Activated naive CD4-positive, alpha-beta T cell treated with anti-CD3 and anti-CD28 coated beads, Interleukin-2, amount 50 U/mL, for 72 hours (primary cell): ENCODE measurements at regions not wholly inside any gene's neighbourhood (a gene's known extent, or its start where the extent isn't known, plus 50 kb on each side); places are given as distances from the start of the nearest gene placed in this dataset.
"Not testable (repeated sequence)": the region's sequence is repeated elsewhere in the genome, so short reads cannot be mapped to it uniquely, and the experiment has no call there.

ENCODE experiments used
- ATAC-seq, 2 donors: fragments of 150-1000 bp; cut with Tn5 transposase; 2 replicates each; pipeline ENCODE4 v1.10.0; 2021; ENCODE audit warnings: mild to moderate bottlenecking in 2 of 2, moderate library complexity in 2 of 2
- DNase-seq, 2 donors: peaks; one replicate each; pipeline ENCODE4 v3.0.0; 2021 to 2022; ENCODE audit warnings: low spot score in 2 of 2
- H3K27ac Mint-ChIP-seq, 2 donors: one replicate each; pipeline ENCODE4 v1.8.0; 2022; ENCODE audit warnings: mild to moderate bottlenecking in 2 of 2, mixed read lengths in 2 of 2
- H3K36me3 Mint-ChIP-seq, 2 donors: one replicate each; pipeline ENCODE4 v1.8.0; 2022; ENCODE audit warnings: mixed read lengths in 2 of 2
- H3K9me3 Mint-ChIP-seq, 2 donors: one replicate each; pipeline ENCODE4 v1.8.0; 2022; ENCODE audit warnings: mixed read lengths in 2 of 2

DNA sequence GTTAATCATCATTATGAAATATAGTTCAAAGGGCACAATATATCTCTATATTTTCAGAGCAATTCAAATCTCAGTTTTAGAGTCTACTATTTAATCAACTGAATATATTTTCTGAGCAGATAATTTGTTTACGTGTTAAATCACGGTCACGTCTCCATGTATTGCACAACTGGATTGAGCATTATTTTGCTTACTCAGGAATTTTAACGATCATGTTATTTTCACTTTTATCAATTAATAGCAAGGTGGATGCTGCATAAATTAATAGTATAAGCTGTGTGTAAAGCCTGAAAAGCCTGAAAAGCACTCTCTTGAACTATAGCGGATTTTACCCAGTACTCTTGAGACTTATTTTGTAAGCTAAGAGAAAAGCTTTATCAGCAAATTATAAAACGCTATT is 374.9 kb downstream of the MAGEB5 start:
- no peak for DNase-seq
- ATAC-seq = no peak
- no peak overlapping the region for H3K27ac Mint-ChIP-seq
- H3K36me3 Mint-ChIP-seq = no peaks in the 10 kb centered on the region
- peaks cover 4 to 11% of the 10 kb centered on the region in 2 donors for H3K9me3 Mint-ChIP-seq

DNA sequence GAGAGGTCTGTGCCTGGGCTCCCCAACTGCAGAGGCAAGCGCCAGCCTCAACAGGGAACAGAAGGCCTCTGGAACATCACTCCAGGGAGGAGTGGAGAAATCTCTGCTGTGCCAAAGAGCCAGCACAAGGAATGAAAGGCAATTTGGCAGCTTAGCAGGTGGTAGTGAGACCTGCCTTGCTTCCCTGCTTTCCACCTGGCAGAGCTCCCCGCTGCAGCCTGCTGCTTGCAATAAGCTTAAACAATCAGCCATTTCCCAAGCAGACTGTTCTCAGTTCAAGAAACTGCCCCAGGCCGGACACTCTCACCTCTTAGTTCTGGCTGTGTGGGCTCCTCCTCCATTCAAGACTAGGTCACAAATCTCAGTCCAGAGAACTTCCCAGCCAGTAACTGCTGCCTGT is 370.6 kb downstream of the MAGEB5 start:
- ATAC-seq (no peak), DNase-seq (no peak)
- Mint-ChIP-seq H3K36me3 (no peaks in the 10 kb centered on the region), H3K27ac (no peak overlapping the region), H3K9me3 (peaks cover 0 to 4% of the 10 kb centered on the region in 2 donors)

DNA sequence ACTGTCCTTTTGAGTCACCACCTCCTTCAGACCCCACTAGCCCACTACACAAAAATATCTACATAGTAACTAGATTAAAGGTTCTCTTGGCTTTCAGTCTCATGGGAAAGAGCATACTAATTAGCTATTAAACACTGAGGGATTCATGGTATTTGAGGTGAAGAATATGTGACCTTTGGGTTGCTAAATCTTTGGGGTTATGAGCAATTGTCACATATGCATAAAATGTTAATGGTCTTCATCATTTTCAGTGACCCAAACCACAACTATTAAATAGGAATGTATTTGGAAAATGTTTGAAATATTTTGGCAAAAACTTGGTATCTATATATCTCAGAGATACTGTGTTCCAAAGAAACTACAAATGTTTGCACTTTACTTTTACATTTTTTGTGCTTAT is 365.1 kb downstream of the MAGEB5 start:
- no peaks in the 10 kb centered on the region for H3K36me3 Mint-ChIP-seq
- no peak for DNase-seq
- no peak for ATAC-seq
- no peaks in the 10 kb centered on the region for H3K9me3 Mint-ChIP-seq
- no peak overlapping the region for H3K27ac Mint-ChIP-seq

DNA sequence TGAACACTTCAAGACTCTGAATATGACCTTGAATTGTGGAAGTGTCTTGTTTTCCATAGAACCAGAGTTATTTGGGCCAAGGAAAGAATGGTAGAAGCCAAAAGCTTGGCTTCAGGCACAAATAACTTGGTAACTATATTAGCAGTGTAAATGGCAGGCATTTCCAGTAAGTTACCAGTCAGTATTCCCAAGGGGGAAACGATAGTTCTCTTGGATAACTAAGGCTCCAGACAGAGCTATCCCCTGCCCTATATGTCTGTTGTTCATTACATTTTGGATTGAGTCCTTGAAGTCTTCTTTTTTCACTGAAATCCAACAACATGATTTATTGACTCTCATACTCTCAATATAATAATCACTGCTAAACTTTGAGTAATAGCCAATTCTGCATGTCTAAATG is 364.1 kb downstream of the MAGEB5 start:
- ATAC-seq = no peak
- no peak for DNase-seq
- no peak overlapping the region for H3K27ac Mint-ChIP-seq
- H3K9me3 Mint-ChIP-seq = no peaks in the 10 kb centered on the region
- no peaks in the 10 kb centered on the region for H3K36me3 Mint-ChIP-seq

DNA sequence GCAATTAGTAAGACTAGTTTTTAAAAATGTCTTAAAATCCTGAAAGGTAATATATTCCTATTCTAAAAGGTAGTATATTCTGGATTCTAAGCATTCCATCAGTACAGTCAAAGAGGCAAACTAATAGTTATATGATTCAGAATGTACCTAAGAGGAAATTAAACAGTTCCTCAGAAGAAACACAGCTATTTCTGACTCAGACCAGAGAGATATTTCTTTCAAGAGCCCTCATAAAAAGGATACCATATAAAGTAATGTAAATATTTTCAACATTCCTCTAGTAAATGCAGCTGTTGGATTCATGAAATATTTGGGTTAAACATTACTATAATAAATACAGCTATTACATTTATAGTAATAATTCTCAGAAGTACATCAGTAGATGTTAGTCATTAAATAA is 358.3 kb downstream of the MAGEB5 start:
- Mint-ChIP-seq H3K36me3 (no peaks in the 10 kb centered on the region), H3K9me3 (no peaks in the 10 kb centered on the region), H3K27ac (no peak overlapping the region)
- DNase-seq (no peak), ATAC-seq (no peak)

DNA sequence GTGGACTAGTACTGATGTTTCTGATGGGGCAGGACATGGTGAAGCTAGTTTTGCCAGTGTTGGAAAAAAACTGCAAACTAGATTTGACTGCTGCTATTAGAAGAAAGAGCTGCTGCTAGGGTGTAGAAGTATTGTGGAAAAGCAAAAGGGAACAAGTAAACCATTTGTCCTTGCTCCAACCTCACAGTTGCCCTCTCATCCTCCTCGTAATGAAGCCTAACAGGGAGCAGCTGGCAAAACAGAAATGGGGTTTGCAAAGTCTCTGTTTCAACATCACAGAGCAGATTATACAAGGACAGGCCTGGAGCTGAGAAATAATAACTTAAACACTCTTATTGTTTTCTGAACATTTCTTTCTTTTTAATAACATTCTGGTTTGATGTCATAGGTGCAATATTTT is 346.2 kb downstream of the MAGEB5 start:
- DNase-seq = no peak
- no peak overlapping the region for H3K27ac Mint-ChIP-seq
- H3K9me3 Mint-ChIP-seq = no peaks in the 10 kb centered on the region
- H3K36me3 Mint-ChIP-seq = no peaks in the 10 kb centered on the region
- ATAC-seq = no peak

DNA sequence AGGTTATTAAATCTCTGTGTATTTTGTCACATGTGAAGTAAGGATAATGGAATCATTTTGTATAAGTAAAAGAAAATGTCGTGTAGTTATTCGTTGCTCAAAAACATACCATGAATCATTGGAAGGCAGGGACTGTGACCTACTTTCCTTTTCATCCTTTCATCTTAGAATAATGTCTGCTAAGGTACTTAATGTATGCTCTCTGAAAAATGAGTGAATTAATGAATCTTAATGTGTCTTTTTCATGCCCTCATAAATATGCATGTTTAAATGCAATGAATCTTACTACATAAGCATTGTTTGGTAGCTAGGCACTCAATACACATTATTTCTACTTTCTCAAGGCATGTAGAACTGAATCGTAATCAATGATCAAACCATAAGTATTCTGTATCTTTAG is 343.9 kb downstream of the MAGEB5 start:
- ATAC-seq = no peak
- Mint-ChIP-seq H3K9me3 (no peaks in the 10 kb centered on the region), H3K27ac (no peak overlapping the region), H3K36me3 (no peaks in the 10 kb centered on the region)
- DNase-seq = no peak

DNA sequence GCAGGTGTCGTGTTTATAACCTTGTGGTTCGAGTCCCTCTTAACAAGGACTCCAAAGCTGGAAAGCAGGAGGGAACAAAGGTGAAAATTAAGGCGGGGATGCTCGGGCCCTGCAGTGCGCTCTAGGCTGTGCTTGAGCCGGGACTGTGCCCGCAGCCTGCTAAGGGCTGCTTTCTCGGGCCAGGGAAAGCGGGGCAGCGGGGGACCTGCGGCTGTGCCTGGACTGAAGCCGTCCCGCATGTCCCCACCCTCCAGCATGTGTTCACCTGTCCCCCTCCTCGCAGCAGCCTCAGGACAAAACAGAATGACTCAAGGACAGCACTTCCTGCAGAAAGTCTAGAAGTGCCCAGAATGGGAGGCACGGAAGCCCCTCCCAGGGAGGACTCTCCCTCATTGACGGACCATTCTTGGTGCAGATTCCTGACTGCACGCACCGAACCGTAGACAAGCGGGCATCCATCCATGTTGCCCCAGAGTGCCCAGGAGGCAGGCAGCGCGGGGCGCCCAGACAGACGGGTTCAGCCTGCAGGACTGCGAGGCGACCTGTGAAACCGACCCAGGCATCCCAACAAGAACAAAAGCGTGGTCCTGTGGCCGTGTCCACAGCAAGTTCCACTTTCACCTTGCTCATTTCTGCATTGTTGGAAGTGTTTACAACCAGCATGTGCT is 342.9 kb downstream of the MAGEB5 start:
- DNase-seq = no peak
- ATAC-seq = no peak
- H3K9me3 Mint-ChIP-seq = no peaks in the 10 kb centered on the region
- H3K36me3 Mint-ChIP-seq = no peaks in the 10 kb centered on the region
- H3K27ac Mint-ChIP-seq = no peak overlapping the region

DNA sequence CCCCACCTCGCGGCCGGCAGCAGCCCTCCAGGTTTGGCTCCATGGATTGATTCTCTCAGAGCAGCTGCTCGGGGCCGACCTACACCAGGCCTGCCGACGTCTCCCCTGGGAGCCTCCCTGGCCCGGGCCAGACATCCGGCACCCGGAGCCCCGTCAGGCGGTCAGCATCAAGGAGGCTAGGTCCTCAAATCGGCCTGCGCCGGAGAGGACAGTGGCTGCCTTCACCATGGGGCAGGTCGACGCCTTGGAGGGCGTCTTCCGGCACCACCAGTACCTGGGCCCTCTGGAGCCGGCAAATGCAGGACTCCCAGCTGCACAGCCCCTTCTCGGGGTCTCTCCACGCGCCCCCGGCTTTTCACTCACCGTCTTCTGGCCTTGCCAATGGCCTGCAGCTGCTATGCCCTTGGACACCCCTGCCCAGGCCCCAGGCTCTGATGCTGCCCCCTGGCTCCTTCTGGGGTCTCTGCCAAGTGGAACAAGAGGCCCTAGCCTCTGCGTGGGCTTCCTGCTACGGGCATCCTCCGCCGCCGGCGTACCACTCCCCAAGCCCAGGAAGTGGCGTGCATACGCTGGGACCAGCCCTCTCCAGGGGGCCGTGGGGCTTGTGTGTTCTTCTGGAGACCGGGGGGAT is 341.8 kb downstream of the MAGEB5 start:
- Mint-ChIP-seq H3K36me3 (no peaks in the 10 kb centered on the region), H3K27ac (no peak overlapping the region), H3K9me3 (no peaks in the 10 kb centered on the region)
- ATAC-seq (no peak), DNase-seq (no peak)

DNA sequence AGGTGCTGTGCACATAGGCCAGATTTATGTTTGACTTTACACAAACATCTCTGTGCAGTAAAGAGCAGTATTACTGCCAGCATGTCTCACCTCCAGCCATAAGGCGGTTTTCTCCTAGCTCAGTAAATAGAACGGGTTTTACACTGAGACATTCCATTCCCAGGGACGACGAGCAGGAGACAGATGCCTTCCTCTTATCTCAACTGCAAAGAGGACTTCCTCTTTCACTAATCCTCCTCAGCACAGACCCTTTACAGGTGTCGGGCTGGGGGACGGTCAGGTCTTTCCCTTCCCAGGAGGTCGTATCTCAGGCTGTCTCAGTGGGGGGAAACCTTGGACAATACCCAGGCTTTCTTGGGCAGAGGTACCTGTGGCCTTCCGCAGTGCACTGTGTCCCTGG is 309.8 kb downstream of the MAGEB5 start:
- not testable (repeated sequence) for H3K27ac Mint-ChIP-seq, DNase-seq, H3K36me3 Mint-ChIP-seq, ATAC-seq
- peaks cover 9 to 11% of the 10 kb centered on the region in 2 donors for H3K9me3 Mint-ChIP-seq

DNA sequence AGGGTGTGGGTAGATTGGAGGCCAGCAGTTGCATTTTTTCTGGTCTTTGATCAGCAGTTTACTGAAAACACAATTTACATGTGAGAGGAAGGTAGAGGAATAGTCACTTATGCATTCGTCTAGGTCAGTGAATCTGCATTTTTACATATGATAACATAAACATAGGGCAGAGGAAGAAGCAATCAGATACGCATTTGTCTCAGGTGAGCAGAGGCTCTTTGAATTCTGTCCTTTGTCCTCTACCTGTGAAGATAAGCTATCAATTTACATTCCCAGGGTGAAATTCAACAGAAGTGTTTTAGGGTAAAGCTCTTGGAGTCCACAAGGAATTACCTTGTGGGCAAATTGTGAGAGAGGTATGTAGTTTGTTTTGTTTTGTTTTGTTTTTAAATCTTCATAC is 306.5 kb downstream of the MAGEB5 start:
- no peak for DNase-seq
- no peak for ATAC-seq
- H3K27ac Mint-ChIP-seq = no peak overlapping the region
- H3K36me3 Mint-ChIP-seq = no peaks in the 10 kb centered on the region
- peaks cover 4 to 9% of the 10 kb centered on the region in 2 donors for H3K9me3 Mint-ChIP-seq

DNA sequence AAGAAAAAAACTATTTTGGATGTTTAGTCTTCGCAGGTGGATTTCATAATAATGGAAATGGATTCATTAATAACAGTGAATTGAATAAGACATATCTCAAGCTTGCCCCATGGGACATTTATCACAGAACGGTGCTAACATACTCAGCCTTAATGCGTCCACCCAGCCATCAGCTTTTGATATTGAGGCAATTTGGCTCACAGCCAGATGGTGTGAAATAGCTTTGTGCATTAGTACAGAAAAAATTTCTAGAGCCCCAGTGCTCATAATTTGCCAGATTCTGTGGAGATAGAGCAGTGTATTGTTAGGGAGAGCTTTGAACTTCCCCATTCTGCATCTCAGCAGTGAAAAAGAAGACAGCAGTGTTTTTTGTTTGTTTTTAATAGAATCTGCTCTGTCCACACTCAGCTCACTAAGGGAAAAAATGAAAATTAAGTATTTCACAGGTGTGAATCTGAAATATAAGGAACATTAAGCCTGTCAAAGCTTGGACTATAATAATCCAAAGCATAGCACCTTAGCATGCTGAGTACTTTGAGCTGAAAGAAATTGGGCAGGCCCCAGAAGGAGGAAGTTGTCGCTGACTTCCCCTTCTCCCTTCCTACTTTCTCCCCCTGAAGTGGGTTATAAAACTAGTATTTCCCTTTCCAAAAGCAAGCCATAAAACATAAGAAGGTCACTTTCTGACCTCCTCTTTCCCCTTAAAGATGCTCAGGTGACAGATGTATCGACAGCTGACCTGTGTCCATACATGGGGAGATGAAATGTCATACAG is 295.8 kb downstream of the MAGEB5 start:
- Mint-ChIP-seq H3K27ac (no peak overlapping the region), H3K9me3 (peaks cover 0 to 3% of the 10 kb centered on the region in 2 donors), H3K36me3 (no peaks in the 10 kb centered on the region)
- no peak for ATAC-seq
- no peak for DNase-seq

DNA sequence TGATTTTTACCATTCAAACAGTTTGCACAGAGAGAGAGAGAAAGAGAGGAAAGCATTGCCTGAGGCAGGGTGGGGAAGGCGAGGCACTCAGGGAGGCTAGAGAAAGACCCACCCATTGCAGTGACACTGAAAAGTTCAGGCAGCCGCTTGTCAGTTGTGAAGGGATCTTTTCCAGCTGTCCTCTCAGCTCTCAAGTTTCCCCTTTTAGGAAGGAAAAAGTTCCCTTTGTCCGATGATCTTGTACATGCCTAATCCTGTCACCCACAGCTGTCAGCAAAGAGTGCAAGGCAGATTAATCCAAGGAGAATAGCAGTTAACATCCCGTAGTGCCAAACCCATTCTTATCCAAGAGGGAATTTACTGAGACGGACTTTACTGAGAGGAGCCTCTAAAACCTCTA is 255.0 kb downstream of the MAGEB5 start:
- H3K9me3 Mint-ChIP-seq = no peaks in the 10 kb centered on the region
- ATAC-seq (no peak), DNase-seq (no peak)
- H3K36me3 Mint-ChIP-seq = no peaks in the 10 kb centered on the region
- H3K27ac Mint-ChIP-seq = no peak overlapping the region

DNA sequence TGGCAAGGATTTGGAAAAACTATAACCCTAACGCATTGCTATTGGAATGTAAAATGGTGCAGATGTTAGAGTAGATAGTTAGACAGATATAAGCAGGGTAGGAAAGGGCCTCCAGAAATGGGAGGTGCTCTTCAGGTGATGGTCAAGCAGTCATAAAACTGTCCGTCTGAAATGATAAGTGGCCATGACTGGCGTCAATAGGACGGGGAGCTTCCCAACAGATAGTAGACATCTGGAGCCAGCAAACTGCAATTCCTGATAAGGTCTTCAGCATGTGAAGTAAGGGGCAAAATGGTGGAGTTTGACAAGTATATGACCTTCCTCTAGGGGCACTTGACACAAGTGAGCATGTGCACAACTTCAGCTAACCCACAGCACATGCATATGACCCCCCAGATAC is 250.4 kb downstream of the MAGEB5 start:
- ATAC-seq (no peak), DNase-seq (no peak)
- Mint-ChIP-seq H3K9me3 (no peaks in the 10 kb centered on the region), H3K27ac (no peak overlapping the region), H3K36me3 (no peaks in the 10 kb centered on the region)

DNA sequence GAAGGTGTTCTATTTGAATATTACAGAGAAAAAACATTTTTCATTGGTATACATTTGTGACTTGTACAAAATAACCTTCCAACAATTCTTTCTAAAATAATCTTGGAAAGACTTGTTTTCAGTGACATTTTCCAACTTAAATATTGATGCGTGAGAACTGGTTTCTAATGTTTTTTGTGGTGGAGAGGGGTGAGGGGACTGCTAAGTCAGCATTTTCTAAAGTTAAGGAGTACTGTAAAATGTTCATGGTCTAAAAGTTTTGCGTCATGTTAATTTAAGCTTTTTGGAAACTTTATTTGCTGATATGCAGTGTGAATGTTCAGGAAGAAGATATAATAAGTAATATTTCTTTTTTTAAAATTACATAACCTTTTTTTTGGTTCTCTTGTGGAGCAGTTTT is 229.3 kb downstream of the MAGEB5 start:
- ATAC-seq (no peak), DNase-seq (no peak)
- Mint-ChIP-seq H3K27ac (no peak overlapping the region), H3K36me3 (no peaks in the 10 kb centered on the region), H3K9me3 (peaks cover 3% of the 10 kb centered on the region in 2 donors)

DNA sequence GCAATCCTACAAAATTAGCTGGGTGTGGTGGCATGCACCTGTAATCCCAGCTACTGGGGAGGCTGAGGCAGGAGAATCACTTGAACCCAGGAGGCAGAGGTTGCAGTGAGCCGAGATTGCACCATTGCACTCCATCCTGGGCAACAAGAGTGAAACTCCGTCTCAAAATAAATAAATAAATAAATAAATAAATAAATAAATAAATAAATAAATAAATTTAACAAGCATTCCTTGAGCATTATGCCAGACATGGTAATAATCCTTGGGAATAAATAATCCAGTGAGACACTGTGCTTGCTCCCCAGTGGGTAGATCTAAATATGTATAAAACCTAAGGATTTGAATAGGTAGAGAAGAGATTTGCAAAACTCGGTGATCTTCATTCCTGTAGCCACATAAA is 228.4 kb downstream of the MAGEB5 start:
- DNase-seq, H3K27ac Mint-ChIP-seq, H3K36me3 Mint-ChIP-seq, ATAC-seq, H3K9me3 Mint-ChIP-seq: not testable (repeated sequence)

DNA sequence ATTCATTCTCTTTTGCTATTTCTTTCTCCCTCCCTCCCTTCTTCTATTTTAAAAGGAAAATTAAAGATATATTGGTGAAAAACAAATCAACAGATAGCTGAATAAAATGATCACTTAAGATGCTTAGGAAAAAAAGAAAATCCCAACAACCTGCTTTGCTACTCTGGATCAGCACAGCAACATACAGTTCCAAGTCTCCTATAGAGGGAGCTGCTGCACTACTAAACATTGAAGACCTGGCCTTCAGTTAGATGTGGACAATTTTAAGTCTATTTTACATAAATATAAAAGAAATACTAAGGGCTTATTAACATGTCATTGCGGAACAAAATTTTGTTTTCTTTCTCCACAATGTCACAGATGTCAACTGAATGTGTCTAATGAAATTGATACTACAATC is 226.4 kb downstream of the MAGEB5 start:
- DNase-seq (no peak), ATAC-seq (no peak)
- no peak overlapping the region for H3K27ac Mint-ChIP-seq
- H3K36me3 Mint-ChIP-seq = no peaks in the 10 kb centered on the region
- H3K9me3 Mint-ChIP-seq = no peaks in the 10 kb centered on the region

DNA sequence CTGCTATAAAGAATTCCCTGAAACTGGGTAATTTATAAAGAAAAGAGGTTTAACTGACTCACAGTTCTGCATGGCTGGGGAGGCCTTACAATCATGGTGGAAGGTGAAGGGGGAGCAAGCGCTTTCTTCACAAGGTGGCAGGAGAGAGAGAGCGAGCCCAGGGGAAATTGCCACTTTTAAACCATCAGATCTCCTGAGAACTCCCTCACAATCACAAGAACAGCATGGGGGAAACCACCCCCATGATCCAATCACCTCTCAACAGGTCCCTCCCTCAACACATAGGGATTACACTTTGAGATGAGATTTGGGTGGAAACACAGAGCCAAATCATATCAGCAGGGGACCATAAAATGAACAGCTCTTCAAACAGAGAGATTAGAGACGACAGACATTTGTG is 198.6 kb downstream of the MAGEB5 start:
- Mint-ChIP-seq H3K9me3 (peaks cover 12 to 19% of the 10 kb centered on the region in 2 donors), H3K36me3 (peaks cover 0 to 6% of the 10 kb centered on the region in 2 donors), H3K27ac (no peak overlapping the region)
- ATAC-seq = no peak
- no peak for DNase-seq
